MCF 10A (cell line): ENCODE measurements at regions not wholly inside any gene's neighbourhood (a gene's known extent, or its start where the extent isn't known, plus 50 kb on each side); places are given as distances from the start of the nearest gene placed in this dataset.

Source experiments
- BruUV-seq: library from RNA; stranded (reverse); fragments of 400-500 nt; replicated peaks from 2 replicates; lab custom pipeline; 2021; lab: Mats Ljungman, UMichigan
- CTCF ChIA-PET: fragments of 300-600 bp; sonication (Branson Sonifier 250); formaldehyde crosslinking; extraction: SDS; loops from one replicate; lab custom pipeline; 2021; ENCODE audit warnings: antibody characterized with exemption, inconsistent platforms; lab: Yijun Ruan, JAX
- POLR2A ChIA-PET: fragments of 300-600, 350-650 bp; sonication (Branson Sonifier 250); formaldehyde crosslinking; extraction: SDS; loops from one replicate; lab custom pipeline; 2020; ENCODE audit warnings: antibody characterized with exemption, inconsistent platforms; lab: Yijun Ruan, JAX
- DNase-seq: peaks from one replicate; pipeline ENCODE4 v3.0.0-alpha.2; 2018; ENCODE audit not compliant: unreplicated experiment
- H3K27ac Mint-ChIP-seq: one replicate; pipeline ENCODE4 v1.8.0; 2022; ENCODE audit warnings: mild to moderate bottlenecking, low read depth, mixed read lengths; ENCODE audit not compliant: unreplicated experiment
- H3K27me3 Mint-ChIP-seq: one replicate; pipeline ENCODE4 v1.8.0; 2022; ENCODE audit warnings: mixed read lengths; ENCODE audit not compliant: insufficient read depth, unreplicated experiment
- H3K36me3 Mint-ChIP-seq: one replicate; pipeline ENCODE4 v1.8.0; 2022; ENCODE audit warnings: mild to moderate bottlenecking, moderate library complexity, mixed read lengths; ENCODE audit not compliant: insufficient read depth, unreplicated experiment
- H3K4me1 Mint-ChIP-seq: one replicate; pipeline ENCODE4 v1.8.0; 2022; ENCODE audit warnings: mixed read lengths; ENCODE audit not compliant: insufficient read depth, unreplicated experiment
- H3K4me3 Mint-ChIP-seq: one replicate; pipeline ENCODE4 v1.8.0; 2022; ENCODE audit warnings: mild to moderate bottlenecking, moderate library complexity, mixed read lengths; ENCODE audit not compliant: unreplicated experiment
- H3K9me3 Mint-ChIP-seq: one replicate; pipeline ENCODE4 v1.8.0; 2022; ENCODE audit warnings: mixed read lengths; ENCODE audit not compliant: unreplicated experiment
- CTCF ChIP-seq: fragments of 200-600 bp; IDR thresholded peaks from one replicate; pipeline ENCODE4 v1.8.0; 2022; ENCODE audit warnings: antibody characterized with exemption, mild to moderate bottlenecking; ENCODE audit not compliant: unreplicated experiment
- intact Hi-C: fragments of 100-400 bp; cut with micrococcal nuclease; formaldehyde crosslinking; loops from 2 replicates; pipeline ENCODE4 v1.14.1; 2022

- no TSS peak for BruUV-seq
- no peak overlapping the region for H3K4me3 Mint-ChIP-seq
- ChIA-PET POLR2A (interaction anchor here (0.6 kb wide), 1 partner anchor 73 kb away, joined by 4 read pairs; no protein-coding TSS in a partner anchor), CTCF (no interaction called here)
- no peaks in the 10 kb centered on the region for H3K9me3 Mint-ChIP-seq
- peak; percentile 46 for DNase-seq
- no peak for TF ChIP-seq CTCF
- intact Hi-C loops: no loop called here
- H3K36me3 Mint-ChIP-seq: no peaks in the 10 kb centered on the region
- H3K27ac Mint-ChIP-seq: no peak overlapping the region
- no peaks in the 10 kb centered on the region for H3K4me1 Mint-ChIP-seq
- no peaks in the 10 kb centered on the region for H3K27me3 Mint-ChIP-seq
These were observed 245.2 kb upstream of the CENPE start for GRCh38 chr4:103443324-103443723.

- Mint-ChIP-seq H3K4me1 (peaks cover 10% of the 10 kb centered on the region), H3K27me3 (no peaks in the 10 kb centered on the region), H3K27ac (no peak overlapping the region), H3K4me3 (no peak overlapping the region), H3K36me3 (no peaks in the 10 kb centered on the region), H3K9me3 (no peaks in the 10 kb centered on the region)
- intact Hi-C loops: no loop called here
- CTCF ChIA-PET: interaction anchor here (1.0 kb wide), 1 partner anchor 356 kb away, joined by 4 read pairs; no protein-coding TSS in a partner anchor
- POLR2A ChIA-PET: no interaction called here
- BruUV-seq: no TSS peak
- DNase-seq: no peak
- no peak for TF ChIP-seq CTCF
These were observed 231.1 kb upstream of the CENPE start for GRCh38 chr4:103429283-103429682.

GRCh38 chr4:103425406-103425805, 227.3 kb upstream of the CENPE start:
- no TSS peak for BruUV-seq
- H3K9me3 Mint-ChIP-seq: no peaks in the 10 kb centered on the region
- ChIA-PET CTCF (interaction anchor here (0.6 kb wide), 1 partner anchor 328 kb away, joined by 5 read pairs; no protein-coding TSS in a partner anchor), POLR2A (interaction anchor here (1.4 kb wide), 1 partner anchor 12 kb away, joined by 5 read pairs; no protein-coding TSS in a partner anchor)
- H3K36me3 Mint-ChIP-seq: no peaks in the 10 kb centered on the region
- no peak for TF ChIP-seq CTCF
- H3K27me3 Mint-ChIP-seq: no peaks in the 10 kb centered on the region
- H3K27ac Mint-ChIP-seq: peak overlapping the region; percentile 65
- intact Hi-C loops: no loop called here
- DNase-seq: no peak
- peaks cover 15% of the 10 kb centered on the region for H3K4me1 Mint-ChIP-seq
- no peak overlapping the region for H3K4me3 Mint-ChIP-seq

- intact Hi-C loops: no loop called here
- no TSS peak for BruUV-seq
- TF ChIP-seq CTCF: no peak
- peak overlapping the region; percentile 65 for H3K27ac Mint-ChIP-seq
- ChIA-PET POLR2A (interaction anchor here (1.4 kb wide), 1 partner anchor 13 kb away, joined by 5 read pairs; no protein-coding TSS in a partner anchor), CTCF (interaction anchor here (0.6 kb wide), 1 partner anchor 327 kb away, joined by 5 read pairs; no protein-coding TSS in a partner anchor)
- no peaks in the 10 kb centered on the region for H3K27me3 Mint-ChIP-seq
- no peak overlapping the region for H3K4me3 Mint-ChIP-seq
- H3K36me3 Mint-ChIP-seq: no peaks in the 10 kb centered on the region
- peaks cover 15% of the 10 kb centered on the region for H3K4me1 Mint-ChIP-seq
- peak; percentile 81 for DNase-seq
- no peaks in the 10 kb centered on the region for H3K9me3 Mint-ChIP-seq
These were observed 226.7 kb upstream of the CENPE start for GRCh38 chr4:103424853-103425252.
